GM19324 (cell line): ENCODE measurements at regions not wholly inside any gene's neighbourhood (a gene's known extent, or its start where the extent isn't known, plus 50 kb on each side); places are given as distances from the start of the nearest gene placed in this dataset.

Experiments
- ATAC-seq: cut with Tn5 transposase; IDR thresholded peaks from one replicate; pipeline ENCODE4 v1.9.1; 2021; ENCODE audit warnings: mild to moderate bottlenecking, moderate library complexity; ENCODE audit not compliant: unreplicated experiment, low FRiP score

DNA sequence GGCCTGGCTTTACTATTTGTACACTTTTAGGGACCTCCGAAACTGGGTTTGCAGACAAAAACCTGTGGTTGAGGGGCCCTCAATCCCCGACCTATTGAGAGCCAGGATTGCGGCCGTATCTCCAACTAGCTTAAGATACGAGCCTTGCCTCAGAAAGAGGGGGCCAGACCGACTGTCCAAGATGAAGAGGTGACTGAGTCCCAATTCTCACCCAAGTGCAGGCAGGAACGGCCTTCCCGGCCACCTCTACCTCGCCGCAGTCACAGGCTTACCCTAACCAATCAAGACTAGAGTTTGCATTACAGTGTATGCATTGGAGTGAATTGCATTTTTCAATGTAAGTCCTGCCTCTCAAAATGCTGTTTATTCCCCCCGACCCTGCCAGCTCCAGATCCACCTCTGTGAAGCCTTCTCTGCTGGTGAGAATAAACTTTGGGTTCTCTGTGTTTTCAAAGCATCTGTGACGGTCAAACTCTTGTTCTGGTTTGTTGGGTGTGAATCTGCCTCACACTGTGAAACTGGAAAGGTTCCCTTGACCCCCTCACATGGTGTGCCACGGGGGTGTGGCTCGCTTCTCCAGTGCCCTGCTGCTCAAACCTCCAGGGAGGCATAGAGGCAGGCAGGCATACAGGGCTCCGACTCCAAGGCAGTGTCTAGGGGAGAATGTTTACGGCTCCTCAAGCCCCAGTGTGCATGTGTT lies 62.2 kb upstream of the WLS start:
- ATAC-seq: no peak

DNA sequence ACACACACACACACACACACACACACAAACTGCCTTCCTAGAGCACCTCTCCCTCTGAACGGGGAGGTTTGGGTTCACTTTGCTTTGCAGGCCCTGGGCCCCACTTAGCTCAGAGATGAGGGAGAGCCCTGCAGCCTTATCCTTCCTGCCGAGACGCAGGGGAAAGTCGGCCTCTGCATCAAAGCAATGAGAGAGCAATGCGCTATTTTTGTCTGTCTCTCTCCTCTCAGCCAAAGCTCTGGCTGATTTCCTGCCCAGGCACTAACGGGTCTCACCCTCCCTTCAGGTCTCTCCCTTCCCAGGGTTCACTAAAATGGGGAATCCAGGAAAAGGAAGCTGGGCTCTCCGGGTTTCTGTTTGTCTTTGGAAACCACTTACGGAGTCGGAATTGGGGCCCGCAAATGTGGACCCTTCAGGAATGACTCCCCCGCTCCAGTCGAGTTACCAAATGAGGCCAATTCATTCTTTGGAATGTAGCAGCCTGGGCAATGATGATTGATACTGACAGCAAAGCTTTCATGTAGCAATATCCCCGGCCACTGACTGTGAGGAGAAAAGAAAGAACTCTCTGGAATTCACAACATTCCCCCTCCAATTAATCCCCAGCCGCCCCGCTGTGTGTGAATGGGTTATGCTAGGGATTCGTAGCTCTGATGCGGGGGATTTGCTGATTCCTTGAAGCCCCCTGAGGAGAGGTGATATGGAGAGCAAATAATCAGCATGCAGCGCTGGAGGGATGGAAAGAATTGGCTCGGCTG lies 61.5 kb upstream of the WLS start:
- no peak for ATAC-seq

DNA sequence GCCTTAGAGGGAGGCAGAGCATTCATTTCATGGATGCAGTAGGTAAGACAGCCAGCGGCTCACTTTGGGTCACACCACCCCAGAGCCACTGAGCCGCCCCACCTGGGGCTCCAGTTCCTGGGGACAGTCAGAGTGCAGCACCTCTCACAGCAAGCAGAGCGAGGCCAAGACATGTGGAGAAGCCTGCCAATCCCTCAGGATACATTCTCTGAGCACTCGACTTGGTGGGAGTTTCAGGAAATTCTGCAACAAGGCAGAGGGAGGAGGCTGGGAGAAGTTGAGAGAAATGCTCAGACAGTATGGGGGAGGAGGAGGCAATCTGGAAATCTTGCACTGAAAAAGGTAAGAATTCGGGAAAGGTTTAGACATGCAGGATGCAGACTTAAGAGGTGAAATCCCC lies 60.8 kb upstream of the WLS start:
- ATAC-seq: no peak

DNA sequence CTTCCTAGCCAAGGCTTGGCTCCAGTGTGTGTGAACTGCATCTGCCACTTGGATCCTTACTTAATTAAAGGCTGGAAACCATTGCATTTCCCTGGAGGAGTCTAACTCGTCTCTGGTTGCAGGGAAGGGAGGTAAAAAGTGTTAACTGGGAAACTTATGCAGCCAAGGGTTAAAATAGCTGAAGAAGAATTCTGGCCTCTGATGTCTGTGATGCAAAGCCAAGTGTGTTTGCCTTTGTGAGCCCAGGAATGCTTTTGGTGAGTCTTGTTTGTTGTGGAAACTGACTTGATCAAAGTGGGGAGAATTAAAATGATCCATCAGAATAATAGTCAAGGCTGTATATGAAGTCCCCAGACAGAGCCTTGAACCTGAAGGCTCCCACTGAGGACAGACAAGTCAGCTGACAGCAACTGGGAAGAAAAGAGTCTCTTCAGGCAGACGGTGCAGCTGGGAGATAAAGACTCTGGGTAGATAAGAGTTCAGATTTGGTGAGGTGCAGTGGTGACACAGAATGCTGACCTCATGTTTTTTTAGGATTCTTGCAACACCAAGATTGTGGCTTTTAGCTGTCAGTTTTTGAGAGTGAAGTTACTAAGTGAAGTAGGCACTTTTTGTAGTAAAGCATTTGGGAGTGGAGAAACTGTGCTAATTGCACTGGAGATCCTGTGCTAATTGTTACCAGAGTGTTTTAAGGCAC lies 59.5 kb upstream of the WLS start:
- no peak for ATAC-seq

DNA sequence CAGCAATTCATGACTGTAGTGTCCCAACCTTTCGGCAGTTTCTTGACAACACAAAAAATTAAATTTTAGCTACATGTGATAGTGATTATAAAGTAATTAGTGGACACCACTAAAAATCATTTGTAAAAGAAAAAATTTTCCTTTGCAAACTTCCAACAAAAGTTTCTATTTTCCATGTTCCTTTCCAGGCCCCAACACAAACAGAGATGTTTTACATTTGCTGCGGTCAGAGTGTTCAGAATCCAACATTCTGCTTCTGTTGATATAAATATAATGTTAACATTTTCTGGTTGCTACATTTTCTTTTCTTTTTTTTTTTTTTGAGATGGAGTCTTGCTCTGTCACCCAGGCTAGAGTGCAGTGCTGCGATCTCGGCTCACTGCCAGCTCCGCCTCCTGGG lies 54.9 kb upstream of the WLS start:
- ATAC-seq: no peak

DNA sequence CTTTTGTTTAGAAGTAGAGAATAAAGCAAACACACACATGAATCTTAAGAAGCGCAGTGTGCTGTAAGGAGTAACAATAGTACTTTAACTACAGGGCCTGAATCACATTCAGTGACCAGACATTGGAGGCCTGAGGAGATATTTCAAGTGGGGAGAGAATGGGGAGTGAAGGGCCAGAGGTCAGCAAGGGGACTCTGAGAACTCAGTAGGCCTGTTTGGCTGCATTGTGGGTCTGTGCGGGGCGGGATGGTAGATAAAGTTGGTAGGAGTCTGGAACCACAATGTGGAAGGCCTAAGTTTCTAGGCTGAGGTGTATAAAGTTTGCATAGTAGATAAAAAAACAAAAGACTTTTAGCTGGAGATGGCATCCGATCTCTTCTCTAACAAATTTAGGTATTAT lies 52.7 kb upstream of the WLS start:
- no peak for ATAC-seq

DNA sequence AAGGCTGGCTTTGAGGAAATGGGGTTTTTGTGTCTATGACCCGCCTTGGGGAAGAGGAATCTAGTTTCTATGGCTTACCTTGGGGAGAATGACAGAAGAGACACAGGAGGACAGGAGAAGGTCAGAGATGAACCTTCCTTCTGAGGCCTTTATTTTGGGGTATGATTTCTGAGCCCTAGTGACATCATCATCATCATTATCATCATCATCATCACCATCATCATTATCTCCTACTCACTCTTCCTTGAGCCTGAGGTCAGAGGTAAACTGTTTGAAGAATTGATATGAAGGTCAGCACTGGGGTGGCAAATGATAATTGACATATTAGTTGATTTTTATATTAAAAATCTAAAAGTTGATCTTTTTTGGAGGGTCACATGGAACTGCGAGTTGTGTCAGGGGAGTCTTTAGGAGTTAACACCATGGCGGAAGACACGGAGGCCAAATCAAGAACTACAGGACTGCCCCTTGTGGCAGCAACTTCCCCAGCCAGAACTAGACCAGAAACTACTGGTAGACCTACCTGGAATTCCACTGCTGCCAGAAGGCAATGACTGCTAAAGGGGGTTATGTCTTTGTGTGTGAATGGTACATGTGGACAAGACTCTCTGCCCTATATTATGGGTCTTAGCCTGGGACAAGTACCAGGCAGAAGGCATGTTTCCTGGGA lies 49.8 kb upstream of the WLS start:
- no peak for ATAC-seq
